GM19395 (cell line): ENCODE measurements at regions not wholly inside any gene's neighbourhood (a gene's known extent, or its start where the extent isn't known, plus 50 kb on each side); places are given as distances from the start of the nearest gene placed in this dataset.
A peak's percentile ranks its signal among the peaks of the same experiment; 100 is the strongest.
"Not testable (repeated sequence)": the region's sequence is repeated elsewhere in the genome, so short reads cannot be mapped to it uniquely, and the experiment has no call there.

Experiments used
- ATAC-seq: cut with Tn5 transposase; IDR thresholded peaks from one replicate; pipeline ENCODE4 v1.9.1; 2021; ENCODE audit warnings: mild to moderate bottlenecking, moderate library complexity; ENCODE audit not compliant: unreplicated experiment

GRCh38 chr6:140379919-140380318, 1005.5 kb upstream of the CITED2 start:
- no peak for ATAC-seq

- ATAC-seq, result no peak
Measured at GRCh38 chr6:140376209-140376608, 1001.8 kb upstream of the CITED2 start.

GRCh38 chr6:140373728-140374127, 999.3 kb upstream of the CITED2 start:
- not testable (repeated sequence) for ATAC-seq

- no peak for ATAC-seq
Measured at GRCh38 chr6:140372064-140372463, 997.6 kb upstream of the CITED2 start.

GRCh38 chr6:140370976-140371870, 996.8 kb upstream of the CITED2 start:
- no peak for ATAC-seq

GRCh38 chr6:140370441-140370840, 996.0 kb upstream of the CITED2 start:
- ATAC-seq, result no peak

GRCh38 chr6:140366991-140367390, 992.5 kb upstream of the CITED2 start:
- no peak for ATAC-seq

- no peak for ATAC-seq
Measured at GRCh38 chr6:140364916-140365315, 990.5 kb upstream of the CITED2 start.

- no peak for ATAC-seq
Measured at GRCh38 chr6:140360651-140361050, 986.2 kb upstream of the CITED2 start.

- no peak for ATAC-seq
Measured at GRCh38 chr6:140355476-140355875, 981.0 kb upstream of the CITED2 start.

- ATAC-seq, result no peak
Measured at GRCh38 chr6:140354296-140354695, 979.8 kb upstream of the CITED2 start.

- no peak for ATAC-seq
Measured at GRCh38 chr6:140353536-140353935, 979.1 kb upstream of the CITED2 start.

- no peak for ATAC-seq
Measured at GRCh38 chr6:140346428-140346827, 972.0 kb upstream of the CITED2 start.

- no peak for ATAC-seq
Measured at GRCh38 chr6:140345935-140346334, 971.5 kb upstream of the CITED2 start.

GRCh38 chr6:140344142-140344913, 969.9 kb upstream of the CITED2 start:
- ATAC-seq, result no peak

- no peak for ATAC-seq
Measured at GRCh38 chr6:140343128-140343527, 968.7 kb upstream of the CITED2 start.

- ATAC-seq, result no peak
Measured at GRCh38 chr6:140341272-140341671, 966.8 kb upstream of the CITED2 start.

- ATAC-seq, result no peak
Measured at GRCh38 chr6:140340795-140341194, 966.3 kb upstream of the CITED2 start.

- ATAC-seq, result not testable (repeated sequence)
Measured at GRCh38 chr6:140339084-140339483, 964.6 kb upstream of the CITED2 start.

GRCh38 chr6:140321891-140322290, 947.4 kb upstream of the CITED2 start:
- ATAC-seq, result no peak

GRCh38 chr6:140320081-140321080, 945.9 kb upstream of the CITED2 start:
- ATAC-seq, result peak; percentile 52
